Lower leg skin (tissue), 3 donors: ENCODE measurements at regions not wholly inside any gene's neighbourhood (a gene's known extent, or its start where the extent isn't known, plus 50 kb on each side); places are given as distances from the start of the nearest gene placed in this dataset.

ENCODE experiments used
- POLR2A ChIP-seq, 2 donors: fragments of 450-650 bp; IDR thresholded peaks; one replicate each; pipeline ENCODE4 v1.6.1; 2016 to 2017; ENCODE audit warnings: antibody characterized with exemption in 2 of 2, mild to moderate bottlenecking in 1 of 2, moderate library complexity in 1 of 2
- TF ChIP-seq, protein P1 (sequence below), 3 donors: fragments of 450-650 bp; IDR thresholded peaks; one replicate each; pipeline ENCODE4 v1.5.1; 2016; ENCODE audit warnings: antibody characterized with exemption in 3 of 3, mild to moderate bottlenecking in 3 of 3, moderate library complexity in 2 of 3

DNA sequence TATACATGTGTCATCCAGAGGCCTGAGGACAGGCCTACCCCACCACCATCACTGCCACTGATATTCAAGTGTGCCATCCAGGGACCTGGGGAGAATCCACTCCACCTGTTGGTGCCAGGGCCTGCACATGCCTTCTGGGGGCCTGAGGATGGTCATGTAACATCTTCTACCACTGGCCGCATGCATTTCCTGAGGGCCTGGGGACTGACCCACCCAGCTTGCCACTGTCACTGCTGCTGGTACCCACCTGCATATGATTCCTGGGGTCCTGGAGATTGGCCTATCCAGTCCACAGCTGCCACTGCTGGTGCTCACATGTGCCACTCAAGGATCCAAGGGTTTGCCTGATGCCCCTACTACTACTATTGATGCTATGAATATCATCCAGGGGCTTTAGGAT is 184.3 kb upstream of the SYNCRIP start:
- TF ChIP-seq, protein P1, sequence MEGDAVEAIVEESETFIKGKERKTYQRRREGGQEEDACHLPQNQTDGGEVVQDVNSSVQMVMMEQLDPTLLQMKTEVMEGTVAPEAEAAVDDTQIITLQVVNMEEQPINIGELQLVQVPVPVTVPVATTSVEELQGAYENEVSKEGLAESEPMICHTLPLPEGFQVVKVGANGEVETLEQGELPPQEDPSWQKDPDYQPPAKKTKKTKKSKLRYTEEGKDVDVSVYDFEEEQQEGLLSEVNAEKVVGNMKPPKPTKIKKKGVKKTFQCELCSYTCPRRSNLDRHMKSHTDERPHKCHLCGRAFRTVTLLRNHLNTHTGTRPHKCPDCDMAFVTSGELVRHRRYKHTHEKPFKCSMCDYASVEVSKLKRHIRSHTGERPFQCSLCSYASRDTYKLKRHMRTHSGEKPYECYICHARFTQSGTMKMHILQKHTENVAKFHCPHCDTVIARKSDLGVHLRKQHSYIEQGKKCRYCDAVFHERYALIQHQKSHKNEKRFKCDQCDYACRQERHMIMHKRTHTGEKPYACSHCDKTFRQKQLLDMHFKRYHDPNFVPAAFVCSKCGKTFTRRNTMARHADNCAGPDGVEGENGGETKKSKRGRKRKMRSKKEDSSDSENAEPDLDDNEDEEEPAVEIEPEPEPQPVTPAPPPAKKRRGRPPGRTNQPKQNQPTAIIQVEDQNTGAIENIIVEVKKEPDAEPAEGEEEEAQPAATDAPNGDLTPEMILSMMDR (IDR thresholded peaks at IDR 0.05): no peak
- no peak for TF ChIP-seq POLR2A (IDR thresholded peaks at IDR 0.05)
